Large intestine (tissue), 3 donors: ENCODE measurements at regions not wholly inside any gene's neighbourhood (a gene's known extent, or its start where the extent isn't known, plus 50 kb on each side); places are given as distances from the start of the nearest gene placed in this dataset.
A peak's percentile ranks its signal among the peaks of the same experiment; 100 is the strongest.

ENCODE experiments used
- DNase-seq, 2 donors: peaks; one replicate each; pipeline versions ENCODE4 v3.0.0 to v3.0.0-alpha.2; 2013
- H3K27ac ChIP-seq: one replicate; pipeline ENCODE4 v1.5.1; 2013; ENCODE audit warnings: low read length
- H3K27me3 ChIP-seq: 2 replicates; pipeline ENCODE4 v1.6.1; 2013; ENCODE audit warnings: low read length; ENCODE audit not compliant: control insufficient read depth, insufficient read depth
- H3K36me3 ChIP-seq: 2 replicates; pipeline ENCODE4 v1.6.1; 2013; ENCODE audit warnings: low read length; ENCODE audit not compliant: control insufficient read depth, insufficient read depth
- H3K4me1 ChIP-seq: one replicate; pipeline ENCODE4 v1.6.1; 2013; ENCODE audit warnings: low read length; ENCODE audit not compliant: control insufficient read depth, insufficient read depth
- H3K4me3 ChIP-seq: one replicate; pipeline ENCODE4 v1.5.1; 2013; ENCODE audit warnings: low read length
- H3K9me3 ChIP-seq: one replicate; pipeline ENCODE4 v1.6.1; 2013; ENCODE audit warnings: mild to moderate bottlenecking, low read depth, low read length, moderate library complexity; ENCODE audit not compliant: control insufficient read depth
- WGBS: methylation state at CpG from one replicate; pipeline ENCODE4 v1.1.5; 2013; ENCODE audit warnings: low lambda C conversion rate; ENCODE audit not compliant: insufficient coverage; 5-methylcytosine and 5-hydroxymethylcytosine counted together

GRCh38 chr7:86961686-86962085 is 97.8 kb downstream of the ELAPOR2 start:
- Histone ChIP-seq H3K9me3 (no peaks in the 10 kb centered on the region), H3K27me3 (no peaks in the 10 kb centered on the region), H3K36me3 (no peaks in the 10 kb centered on the region), H3K4me3 (no peak overlapping the region), H3K4me1 (no peaks in the 10 kb centered on the region), H3K27ac (no peak overlapping the region)
- no peak for DNase-seq
- no CpG with 5 or more reads among the region's 1 CpG for WGBS

- WGBS = no CpG with 5 or more reads among the region's 2 CpGs
- DNase-seq = peak in 1 of 2 donors; percentile 50
- H3K36me3 ChIP-seq = no peaks in the 10 kb centered on the region
- H3K27ac ChIP-seq = no peak overlapping the region
- no peak overlapping the region for H3K4me3 ChIP-seq
- H3K27me3 ChIP-seq = no peaks in the 10 kb centered on the region
- H3K4me1 ChIP-seq = no peaks in the 10 kb centered on the region
- H3K9me3 ChIP-seq = no peaks in the 10 kb centered on the region
Observed at GRCh38 chr7:86958380-86958779, 101.1 kb downstream of the ELAPOR2 start.

GRCh38 chr7:86956567-86956966 is 102.9 kb downstream of the ELAPOR2 start:
- Histone ChIP-seq H3K36me3 (no peaks in the 10 kb centered on the region), H3K4me1 (no peaks in the 10 kb centered on the region), H3K27me3 (no peaks in the 10 kb centered on the region), H3K27ac (no peak overlapping the region), H3K4me3 (no peak overlapping the region), H3K9me3 (no peaks in the 10 kb centered on the region)
- no peak for DNase-seq
- 60% methylated on average over 2 of the region's 4 CpGs for WGBS

GRCh38 chr7:86955895-86956503 is 103.5 kb downstream of the ELAPOR2 start:
- Histone ChIP-seq H3K27me3 (no peaks in the 10 kb centered on the region), H3K9me3 (no peaks in the 10 kb centered on the region), H3K4me1 (no peaks in the 10 kb centered on the region), H3K4me3 (no peak overlapping the region), H3K36me3 (no peaks in the 10 kb centered on the region), H3K27ac (no peak overlapping the region)
- DNase-seq = no peak
- WGBS = no CpG with 5 or more reads among the region's 1 CpG

- no peak for DNase-seq
- no peak overlapping the region for H3K27ac ChIP-seq
Observed at GRCh38 chr7:86954971-86955370, 104.5 kb downstream of the ELAPOR2 start.

GRCh38 chr7:86953653-86954336 is 105.7 kb downstream of the ELAPOR2 start:
- H3K9me3 ChIP-seq = no peaks in the 10 kb centered on the region
- H3K4me3 ChIP-seq = no peak overlapping the region
- no peaks in the 10 kb centered on the region for H3K27me3 ChIP-seq
- no peaks in the 10 kb centered on the region for H3K36me3 ChIP-seq
- DNase-seq = peak in 1 of 2 donors; percentile 20
- WGBS = 67% methylated on average over 1 of the region's 3 CpGs
- no peak overlapping the region for H3K27ac ChIP-seq
- no peaks in the 10 kb centered on the region for H3K4me1 ChIP-seq

More at GRCh38 chr7:86954971-86955370, 104.5 kb downstream of the ELAPOR2 start:
- H3K4me1 ChIP-seq = no peaks in the 10 kb centered on the region
- H3K36me3 ChIP-seq = no peaks in the 10 kb centered on the region
- H3K4me3 ChIP-seq = no peak overlapping the region
- H3K9me3 ChIP-seq = no peaks in the 10 kb centered on the region
- H3K27me3 ChIP-seq = no peaks in the 10 kb centered on the region

GRCh38 chr7:86953219-86953618 is 106.2 kb downstream of the ELAPOR2 start:
- no peaks in the 10 kb centered on the region for H3K9me3 ChIP-seq
- H3K4me3 ChIP-seq = no peak overlapping the region
- no peak overlapping the region for H3K27ac ChIP-seq
- H3K27me3 ChIP-seq = no peaks in the 10 kb centered on the region
- DNase-seq = no peak
- H3K4me1 ChIP-seq = no peaks in the 10 kb centered on the region
- H3K36me3 ChIP-seq = no peaks in the 10 kb centered on the region

- no peak overlapping the region for H3K4me3 ChIP-seq
- H3K4me1 ChIP-seq = no peaks in the 10 kb centered on the region
- no peak overlapping the region for H3K27ac ChIP-seq
- no peaks in the 10 kb centered on the region for H3K9me3 ChIP-seq
- DNase-seq = no peak
- H3K36me3 ChIP-seq = no peaks in the 10 kb centered on the region
- no peaks in the 10 kb centered on the region for H3K27me3 ChIP-seq
Observed at GRCh38 chr7:86951895-86952294, 107.6 kb downstream of the ELAPOR2 start.

GRCh38 chr7:86950944-86951343 is 108.5 kb downstream of the ELAPOR2 start:
- Histone ChIP-seq H3K9me3 (no peaks in the 10 kb centered on the region), H3K27me3 (no peaks in the 10 kb centered on the region), H3K36me3 (no peaks in the 10 kb centered on the region), H3K27ac (no peak overlapping the region), H3K4me1 (no peaks in the 10 kb centered on the region), H3K4me3 (no peak overlapping the region)
- WGBS = no CpG with 5 or more reads among the region's 1 CpG
- DNase-seq = no peak

GRCh38 chr7:86950360-86950759 is 109.1 kb downstream of the ELAPOR2 start:
- no peaks in the 10 kb centered on the region for H3K9me3 ChIP-seq
- no peak overlapping the region for H3K27ac ChIP-seq
- WGBS = no CpG with 5 or more reads among the region's 4 CpGs
- no peak for DNase-seq
- H3K36me3 ChIP-seq = no peaks in the 10 kb centered on the region
- H3K4me3 ChIP-seq = no peak overlapping the region
- H3K4me1 ChIP-seq = no peaks in the 10 kb centered on the region
- no peaks in the 10 kb centered on the region for H3K27me3 ChIP-seq

- Histone ChIP-seq H3K4me3 (no peak overlapping the region), H3K9me3 (no peaks in the 10 kb centered on the region), H3K27me3 (no peaks in the 10 kb centered on the region), H3K27ac (no peak overlapping the region), H3K36me3 (no peaks in the 10 kb centered on the region), H3K4me1 (no peaks in the 10 kb centered on the region)
- no CpG with 5 or more reads among the region's 3 CpGs for WGBS
- DNase-seq = no peak
Observed at GRCh38 chr7:86949779-86950260, 109.6 kb downstream of the ELAPOR2 start.
